CD4-positive, alpha-beta T cell treated with Interleukin-15 for 1 hour (primary cell): ENCODE measurements at regions not wholly inside any gene's neighbourhood (a gene's known extent, or its start where the extent isn't known, plus 50 kb on each side); places are given as distances from the start of the nearest gene placed in this dataset.

ENCODE experiments used
- DNase-seq: peaks from one replicate; pipeline ENCODE4 v3.0.0-alpha.2; 2020

DNA sequence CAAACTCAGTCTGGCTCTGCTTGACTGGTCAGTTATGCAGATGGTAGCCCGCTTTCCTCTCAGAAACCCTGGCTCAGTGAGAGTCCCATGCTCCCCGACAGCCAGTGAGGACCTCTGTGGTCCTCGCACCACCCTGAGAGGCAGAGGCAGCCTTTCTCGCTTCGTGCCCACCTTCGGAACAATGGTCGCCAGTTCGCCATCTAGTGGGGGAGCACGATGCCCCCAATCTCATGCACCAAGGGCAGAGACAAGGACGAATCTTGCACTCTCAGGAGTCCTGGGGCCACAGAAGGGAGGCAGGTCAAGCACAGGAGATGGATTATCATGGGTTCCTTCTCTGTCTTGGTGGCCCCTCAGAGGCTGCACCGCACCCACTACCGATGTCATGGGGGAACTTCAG, 75.2 kb downstream of the RHCG start:
- DNase-seq: no peak

DNA sequence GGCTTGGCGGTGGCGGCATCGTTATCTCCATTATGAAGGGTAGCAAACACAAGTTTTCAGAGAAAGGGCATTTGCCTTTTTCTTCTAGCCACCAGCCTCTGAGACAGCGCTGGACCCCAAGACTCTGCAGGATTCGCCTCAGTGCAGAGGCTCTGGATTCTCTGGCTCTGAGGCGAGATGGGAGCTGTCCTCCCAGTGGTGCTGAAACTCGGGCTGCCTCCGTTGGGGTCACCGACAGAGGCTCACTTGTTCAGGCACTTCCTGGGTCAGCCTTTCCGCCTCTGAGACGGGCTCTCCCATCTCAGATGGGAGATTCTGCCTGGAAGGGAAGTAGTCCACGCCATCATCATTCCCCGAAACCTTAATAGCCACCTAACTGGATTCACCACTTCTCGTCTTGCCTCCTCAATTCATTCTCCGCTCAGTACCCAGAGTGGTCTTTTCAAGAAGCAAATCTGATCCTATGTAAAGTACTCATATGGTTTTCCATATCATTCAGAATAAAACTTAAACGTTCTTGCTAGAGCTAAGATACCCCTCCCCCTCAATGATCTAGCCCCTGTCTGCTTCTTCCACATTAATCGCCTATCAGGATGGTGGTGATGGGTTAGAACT, 76.9 kb downstream of the RHCG start:
- no peak for DNase-seq

DNA sequence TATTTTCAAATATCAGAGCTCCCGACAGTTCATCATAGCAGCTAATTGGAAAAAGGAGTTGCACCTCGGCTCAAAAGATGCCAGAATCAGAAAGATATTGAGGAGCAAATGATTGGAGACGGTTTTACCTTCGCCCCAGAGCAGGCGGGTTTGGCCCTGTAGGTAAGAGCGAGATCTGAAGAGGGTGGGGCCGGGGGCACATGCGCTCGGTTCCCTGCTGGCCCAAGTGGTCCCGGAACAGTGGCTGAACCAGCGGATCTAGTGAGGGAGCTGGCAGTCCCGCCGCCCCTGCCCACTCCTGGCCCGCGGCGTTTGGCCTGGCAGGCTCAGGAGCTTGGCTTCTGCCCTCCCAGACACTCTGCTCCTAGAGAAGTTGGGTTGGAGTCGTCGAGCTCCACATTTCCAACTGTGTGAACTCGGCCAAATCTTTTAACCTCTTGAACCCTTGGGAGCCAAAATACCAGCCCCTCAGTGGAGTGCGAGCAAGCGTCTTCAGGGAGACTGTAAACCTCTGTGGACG, 79.1 kb downstream of the RHCG start:
- no peak for DNase-seq

- peak; percentile 80 for DNase-seq
These were observed 79.8 kb downstream of the RHCG start for GRCh38 chr15:89416339-89417183.

DNA sequence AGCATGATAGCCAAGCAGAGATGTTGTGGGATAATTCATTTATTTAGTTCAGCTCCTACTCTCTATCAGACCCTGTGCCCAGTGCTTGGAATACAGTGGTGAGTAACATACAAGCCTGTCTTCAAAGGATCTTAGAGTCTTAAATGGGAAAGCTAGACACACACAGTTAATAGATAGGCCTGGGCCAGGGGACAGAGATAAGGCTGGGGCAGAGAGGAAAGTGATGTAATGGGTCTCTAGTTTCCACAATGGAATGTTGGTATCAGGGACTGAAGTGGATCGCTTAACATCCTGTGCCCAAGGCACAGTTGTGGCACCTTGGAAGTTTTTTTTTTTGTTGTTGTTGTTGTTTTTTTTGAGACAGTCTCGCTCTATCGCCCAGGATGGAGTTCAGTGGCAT, 79.9 kb upstream of the POLG start:
- no peak for DNase-seq

DNA sequence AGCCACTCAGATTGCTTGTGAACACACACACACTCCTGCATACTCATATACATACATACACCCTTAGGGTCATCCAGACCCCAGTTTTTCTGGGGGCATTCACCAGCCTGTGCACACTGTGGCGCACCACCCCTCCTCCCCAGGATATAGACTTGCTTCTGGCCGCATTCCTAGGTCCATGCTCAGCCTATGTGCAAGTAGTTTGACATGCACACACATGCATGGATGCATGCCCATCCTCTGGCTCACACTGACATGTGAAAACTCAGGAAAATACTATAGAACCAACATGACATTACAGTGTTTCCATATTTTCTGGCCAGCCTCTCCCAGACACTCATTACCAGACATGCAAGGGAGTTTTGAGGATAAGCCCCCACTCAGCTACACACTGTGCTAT, 79.3 kb upstream of the POLG start:
- no peak for DNase-seq

GRCh38 chr15:89412905-89413411, 78.3 kb upstream of the POLG start:
- no peak for DNase-seq

- no peak for DNase-seq
These were observed 75.4 kb upstream of the POLG start for GRCh38 chr15:89410039-89410435.

GRCh38 chr15:89409184-89410038, 74.8 kb upstream of the POLG start:
- DNase-seq: no peak

- DNase-seq: no peak
These were observed 74.0 kb upstream of the POLG start for GRCh38 chr15:89408372-89409183.

DNA sequence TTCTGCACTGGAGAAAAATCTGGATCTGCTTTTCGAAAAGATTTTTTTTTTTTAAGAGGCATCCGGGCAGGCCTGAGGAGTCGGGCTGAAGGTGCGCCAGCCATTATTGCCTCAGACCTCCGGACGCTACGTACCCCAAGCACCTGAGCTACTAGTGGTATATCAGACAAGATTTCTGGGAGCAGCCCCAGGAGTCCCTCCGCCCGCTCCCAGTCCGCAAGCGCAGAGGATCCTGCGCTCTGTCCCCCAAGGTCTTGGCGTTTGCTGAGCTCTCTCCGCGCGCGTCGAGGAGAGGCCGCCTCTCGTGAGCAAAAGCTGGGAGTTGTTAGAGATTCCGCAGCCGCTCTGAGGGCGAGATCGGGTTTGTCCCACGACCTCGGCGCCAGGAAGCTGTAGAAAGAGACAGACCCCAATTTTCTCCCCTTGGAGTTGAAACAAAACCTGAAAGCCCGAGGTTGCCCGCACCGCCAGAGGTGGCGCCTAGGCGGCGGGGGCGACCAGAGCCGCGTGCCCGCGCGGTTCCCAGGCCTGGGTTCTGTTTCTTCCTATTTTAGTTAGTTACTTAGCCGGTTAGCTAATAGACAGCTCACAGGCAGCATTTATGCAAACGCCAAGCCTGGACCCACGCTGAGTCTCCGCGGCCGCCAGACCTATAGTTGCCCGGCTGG, 72.5 kb upstream of the POLG start:
- no peak for DNase-seq

- no peak for DNase-seq
These were observed 71.8 kb upstream of the POLG start for GRCh38 chr15:89406218-89406939.

- no peak for DNase-seq
These were observed 70.9 kb upstream of the POLG start for GRCh38 chr15:89405494-89405893.

DNA sequence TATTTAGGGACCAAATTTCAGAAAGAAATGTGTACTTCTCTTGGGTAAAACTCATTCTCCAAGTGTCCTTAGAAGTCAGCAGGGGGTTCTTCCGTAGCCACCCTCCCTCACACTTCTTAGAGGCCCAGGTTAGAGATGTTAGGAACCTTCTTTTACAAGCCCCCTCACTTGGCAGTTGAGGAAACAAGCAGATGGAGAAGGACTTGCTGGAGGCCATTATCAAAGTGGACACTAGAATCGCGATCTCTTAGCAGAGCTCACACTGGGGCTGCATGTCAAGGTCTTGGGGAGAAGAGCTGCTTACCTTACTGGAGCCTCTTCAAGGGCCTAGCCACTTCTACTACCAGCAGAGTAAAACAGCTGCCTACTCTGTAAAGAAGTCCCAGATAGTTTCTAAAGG, 69.4 kb upstream of the POLG start:
- no peak for DNase-seq

DNA sequence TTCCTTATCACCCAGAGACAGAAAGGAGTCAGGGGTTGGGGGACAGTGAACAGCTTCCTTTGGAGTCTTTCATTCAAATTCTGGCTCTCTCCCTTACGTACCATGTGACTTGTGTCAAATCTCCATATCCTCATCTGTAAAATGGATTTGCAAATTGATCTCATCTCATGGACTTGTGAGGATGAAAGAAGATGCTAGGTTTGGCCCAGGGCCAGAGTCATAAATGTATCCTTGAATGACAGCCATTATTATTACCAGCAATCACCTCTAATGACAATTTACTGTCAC, 67.8 kb upstream of the POLG start:
- DNase-seq: no peak

GRCh38 chr15:89401631-89402517, 67.2 kb upstream of the POLG start:
- DNase-seq: no peak

- no peak for DNase-seq
These were observed 66.3 kb upstream of the POLG start for GRCh38 chr15:89400782-89401545.

- DNase-seq: no peak
These were observed 65.6 kb upstream of the POLG start for GRCh38 chr15:89400116-89400781.
